ENCODE measurements at regions not wholly inside any gene's neighbourhood (a gene's known extent, or its start where the extent isn't known, plus 50 kb on each side); places are given as distances from the start of the nearest gene placed in this dataset.

GRCh38 chr7:28270536-28270935 lies 89.9 kb upstream of the JAZF1 start:
- no peak overlapping the region for H2AFZ ChIP-seq (ENCODE audit: low read depth, low read length)
- H3K27me3 ChIP-seq (ENCODE audit: control insufficient read depth in 2 of 2, insufficient read depth in 2 of 2, low read length in 2 of 2), result no peaks in the 10 kb centered on the region
- no peaks in the 10 kb centered on the region for H3K4me1 ChIP-seq (replicated peaks in 1 of 2; ENCODE audit: control insufficient read depth in 2 of 2, insufficient read depth in 2 of 2, low read length in 2 of 2)
- no peaks in the 10 kb centered on the region for H4K20me1 ChIP-seq (replicated peaks; ENCODE audit: control insufficient read depth, insufficient read depth, low read length)
- H3K9me3 ChIP-seq (replicated peaks; ENCODE audit: control insufficient read depth, insufficient read depth, low read depth, low read length), result no peaks in the 10 kb centered on the region
- no peak overlapping the region for H3K9ac ChIP-seq (ENCODE audit: insufficient read depth in 1 of 2, low read depth in 2 of 2, low read length in 2 of 2)
- in situ Hi-C loops (cut with MboI) (no loop called here), intact Hi-C loops (cut with micrococcal nuclease) (no loop called here)
- 0% methylated on average over 8 of the region's 11 CpGs for WGBS (ENCODE audit: insufficient coverage, low coverage, missing lambda C conversion rate)
- CTCF ChIA-PET (ENCODE audit: low intra/inter-chr PET ratio), result no interaction called here
- DNase-seq (ENCODE audit: extremely low read depth in 1 of 4, low spot score in 3 of 4), result no peak
- no peak for FAIRE-seq
- H3K4me3 ChIP-seq, result no peak overlapping the region
- H3K4me2 ChIP-seq (ENCODE audit: insufficient read depth, low read length), result no peak overlapping the region
- POLR2A ChIA-PET, result no interaction called here
- no peaks in the 10 kb centered on the region for H3K36me3 ChIP-seq (ENCODE audit: control insufficient read depth, insufficient read depth, low read length)
- no peak for ATAC-seq
- H3K27ac ChIP-seq (ENCODE audit: extremely low read depth, low read depth, low read length), result no peak overlapping the region
- H3K79me2 ChIP-seq (ENCODE audit: control insufficient read depth, insufficient read depth, low read length), result no peaks in the 10 kb centered on the region
- H3K9me1 ChIP-seq (ENCODE audit: control insufficient read depth, insufficient read depth, low read length), result no peaks in the 10 kb centered on the region
- TF ChIP-seq JUNB (CRISPR knock-in tag; conservative IDR thresholded peaks at IDR 0.05), result no peak
- no TSS peak for BruUV-seq (replicated peaks)

- DNase-seq (ENCODE audit: extremely low read depth in 1 of 4, low spot score in 3 of 4) (peak in 3 of 4 experiments; percentile 10 to 27 (median 18)), ATAC-seq (peak; percentile 64), FAIRE-seq (no peak)
- in situ Hi-C loops (cut with MboI) (no loop called here), intact Hi-C loops (cut with micrococcal nuclease) (no loop called here)
- Histone ChIP-seq H3K4me2 (ENCODE audit: insufficient read depth, low read length) (no peak overlapping the region), H3K4me1 (replicated peaks in 1 of 2; ENCODE audit: control insufficient read depth in 2 of 2, insufficient read depth in 2 of 2, low read length in 2 of 2) (no peaks in the 10 kb centered on the region), H3K4me3 (no peak overlapping the region), H3K27me3 (ENCODE audit: control insufficient read depth in 2 of 2, insufficient read depth in 2 of 2, low read length in 2 of 2) (no peaks in the 10 kb centered on the region), H3K27ac (ENCODE audit: extremely low read depth, low read depth, low read length) (no peak overlapping the region), H3K9ac (ENCODE audit: insufficient read depth in 1 of 2, low read depth in 2 of 2, low read length in 2 of 2) (no peak overlapping the region), H3K9me1 (ENCODE audit: control insufficient read depth, insufficient read depth, low read length) (no peaks in the 10 kb centered on the region), H4K20me1 (replicated peaks; ENCODE audit: control insufficient read depth, insufficient read depth, low read length) (no peaks in the 10 kb centered on the region), H3K79me2 (ENCODE audit: control insufficient read depth, insufficient read depth, low read length) (no peaks in the 10 kb centered on the region), H3K9me3 (replicated peaks; ENCODE audit: control insufficient read depth, insufficient read depth, low read depth, low read length) (no peaks in the 10 kb centered on the region), H3K36me3 (ENCODE audit: control insufficient read depth, insufficient read depth, low read length) (no peaks in the 10 kb centered on the region), H2AFZ (ENCODE audit: low read depth, low read length) (no peak overlapping the region)
- BruUV-seq (replicated peaks), result no TSS peak
- WGBS (ENCODE audit: insufficient coverage, low coverage, missing lambda C conversion rate), result 0% methylated on average over 9 of the region's 9 CpGs
- POLR2A ChIA-PET, result no interaction called here
- CTCF ChIA-PET (ENCODE audit: low intra/inter-chr PET ratio), result interaction anchor here (2.3 kb wide), 1 partner anchor 210 kb away, joined by 5 read pairs; no protein-coding TSS in a partner anchor
- TF ChIP-seq CTCF (IDR thresholded peaks at IDR 0.05 in 2 of 3, conservative IDR thresholded peaks at IDR 0.05 in 1 of 3; ENCODE audit: insufficient read depth in 2 of 3, low read depth in 1 of 3, low read length in 3 of 3) (peak; percentile 39 to 50 (median 46); a peak in 5 of 6 replicates), TRIM28 (IDR thresholded peaks at IDR 0.05) (no peak), SMC3 (conservative IDR thresholded peaks at IDR 0.05; ENCODE audit: insufficient read depth, low read depth, low read length) (0 out of 2 replicates have a peak, but pooled peaks have one; percentile 28), DEAF1 (CRISPR knock-in tag; IDR thresholded peaks at IDR 0.05) (0 out of 2 replicates have a peak, but pooled peaks have one; percentile 14), PRMT5 (CRISPR knock-in tag; IDR thresholded peaks at IDR 0.05) (no peak), MYNN (IDR thresholded peaks at IDR 0.05) (no peak), MYNN (CRISPR knock-in tag; IDR thresholded peaks at IDR 0.05) (no peak), HSF4 (CRISPR knock-in tag; IDR thresholded peaks at IDR 0.05; ENCODE audit: borderline replicate concordance) (no peak), CBX1 (IDR thresholded peaks at IDR 0.05; ENCODE audit: low read depth) (no peak), RAD21 (CRISPR knock-in tag; conservative IDR thresholded peaks at IDR 0.05 in 1 of 2, IDR thresholded peaks at IDR 0.05 in 1 of 2) (peak; percentile 40 to 62), GABPB1 (CRISPR knock-in tag; IDR thresholded peaks at IDR 0.05) (no peak)
Observed at GRCh38 chr7:28272461-28272877, 91.9 kb upstream of the JAZF1 start.
